GM21529 (cell line): ENCODE measurements at regions not wholly inside any gene's neighbourhood (a gene's known extent, or its start where the extent isn't known, plus 50 kb on each side); places are given as distances from the start of the nearest gene placed in this dataset.
A peak's percentile ranks its signal among the peaks of the same experiment; 100 is the strongest.
"Not testable (repeated sequence)": the region's sequence is repeated elsewhere in the genome, so short reads cannot be mapped to it uniquely, and the experiment has no call there.

ENCODE experiments used
- ATAC-seq: cut with Tn5 transposase; IDR thresholded peaks from one replicate; pipeline ENCODE4 v1.9.1; 2021; ENCODE audit not compliant: unreplicated experiment

DNA sequence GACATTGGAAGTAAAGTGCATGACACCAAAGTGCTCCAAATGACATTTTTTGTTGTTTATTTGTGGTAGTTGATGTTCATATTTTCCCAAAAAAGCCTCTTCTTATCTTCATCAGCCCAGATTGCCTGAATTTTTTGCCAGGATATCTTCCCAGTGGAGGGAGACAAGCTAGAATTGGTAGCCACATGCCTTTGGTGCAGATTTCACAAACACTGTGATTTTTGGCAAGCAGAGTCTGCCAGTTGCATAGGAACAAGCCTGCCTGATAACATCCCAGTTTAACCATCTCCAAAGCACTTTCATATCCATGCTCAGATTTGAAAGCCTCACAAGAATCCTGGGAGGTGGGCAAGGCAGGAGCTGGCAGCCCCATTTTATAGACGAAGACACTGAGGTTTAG is 102.3 kb upstream of the SYT13 start:
- ATAC-seq, result no peak

GRCh38 chr11:45387885-45388284 is 101.7 kb upstream of the SYT13 start:
- ATAC-seq, result not testable (repeated sequence)

GRCh38 chr11:45386972-45387371 is 100.8 kb upstream of the SYT13 start:
- no peak for ATAC-seq

DNA sequence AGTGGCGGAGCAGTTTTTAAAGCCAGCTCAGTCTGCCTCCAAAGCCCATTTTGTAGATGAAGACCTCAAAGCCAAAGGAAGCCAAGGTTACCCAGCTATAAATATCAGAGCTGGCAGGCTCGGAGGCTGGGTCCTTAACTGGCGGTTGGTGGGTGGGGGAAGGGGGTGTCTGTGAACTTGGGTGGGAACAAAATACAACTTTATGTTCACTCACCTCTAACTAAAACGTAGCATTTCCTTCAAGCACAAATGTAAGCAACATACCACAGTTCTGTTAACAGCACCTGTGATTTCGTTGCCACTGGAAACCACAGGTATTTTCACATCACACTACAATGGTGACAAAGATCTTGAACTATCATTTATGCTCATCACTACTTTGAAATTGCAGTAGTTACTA is 99.7 kb upstream of the SYT13 start:
- ATAC-seq, result no peak

- no peak for ATAC-seq
Observed at GRCh38 chr11:45385423-45385822, 99.3 kb upstream of the SYT13 start.

DNA sequence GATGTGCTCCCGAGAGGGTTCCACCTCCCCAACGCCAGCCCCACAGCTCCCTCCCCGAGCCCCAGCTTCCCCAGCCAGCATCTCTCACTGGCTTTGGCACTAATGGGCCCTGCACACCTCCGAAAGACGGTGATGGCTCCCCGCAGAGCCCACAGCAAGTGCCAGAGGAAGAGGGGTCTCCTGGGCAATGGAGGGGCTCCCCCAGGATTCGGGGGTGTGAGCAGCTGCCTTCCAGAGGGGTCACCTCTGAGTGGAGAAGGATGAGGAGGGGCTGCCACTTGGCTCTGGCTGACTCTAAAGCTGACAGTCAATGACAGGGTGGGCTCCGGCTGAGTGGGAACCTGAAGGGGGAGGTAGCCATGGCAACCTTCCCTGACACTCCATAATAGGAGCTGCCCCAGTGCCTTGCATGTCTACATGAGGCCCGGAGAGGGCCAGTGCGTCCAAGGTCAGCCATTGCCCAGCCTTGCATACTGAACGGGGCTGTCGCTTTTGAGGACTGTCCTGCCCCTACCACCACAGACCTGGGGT is 98.6 kb upstream of the SYT13 start:
- ATAC-seq, result no peak

DNA sequence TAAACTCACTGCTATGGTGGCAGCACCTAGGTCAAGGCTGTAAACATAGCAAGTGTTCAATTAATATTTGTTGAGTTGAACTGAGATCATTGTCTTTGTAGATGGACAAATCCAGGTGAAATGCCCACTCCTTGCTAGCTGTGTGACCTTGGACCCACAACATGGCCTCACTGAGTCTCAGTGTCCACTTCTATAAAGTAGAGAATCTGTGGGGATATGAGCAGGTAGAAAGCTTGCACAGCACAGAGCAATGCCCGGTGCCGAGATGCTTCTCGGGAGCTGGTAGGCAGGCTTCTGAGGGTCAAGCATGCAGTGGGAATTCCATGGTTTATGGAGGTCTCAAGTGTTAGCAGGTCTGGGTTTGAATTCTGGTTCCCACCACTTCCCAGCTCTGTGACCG is 97.9 kb upstream of the SYT13 start:
- no peak for ATAC-seq

DNA sequence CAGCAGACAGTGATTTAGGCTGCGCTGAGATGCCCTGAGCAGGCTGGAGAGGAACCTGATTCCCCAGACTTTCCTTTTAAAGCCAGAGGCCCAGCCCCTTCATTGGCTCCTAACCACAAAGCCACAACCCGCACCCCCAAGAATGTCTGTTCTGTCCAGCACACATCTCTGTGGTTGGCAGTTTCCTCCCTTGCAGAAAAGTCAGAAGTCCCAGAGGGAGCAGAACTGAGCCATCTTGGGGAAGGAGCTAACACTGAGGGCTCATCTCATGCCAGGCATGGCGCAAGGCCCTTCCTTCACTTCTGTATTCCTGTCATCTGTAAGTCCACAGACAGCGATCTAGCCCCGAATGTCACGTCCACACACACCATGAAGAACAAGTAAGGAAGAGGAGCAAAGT is 97.1 kb upstream of the SYT13 start:
- no peak for ATAC-seq

DNA sequence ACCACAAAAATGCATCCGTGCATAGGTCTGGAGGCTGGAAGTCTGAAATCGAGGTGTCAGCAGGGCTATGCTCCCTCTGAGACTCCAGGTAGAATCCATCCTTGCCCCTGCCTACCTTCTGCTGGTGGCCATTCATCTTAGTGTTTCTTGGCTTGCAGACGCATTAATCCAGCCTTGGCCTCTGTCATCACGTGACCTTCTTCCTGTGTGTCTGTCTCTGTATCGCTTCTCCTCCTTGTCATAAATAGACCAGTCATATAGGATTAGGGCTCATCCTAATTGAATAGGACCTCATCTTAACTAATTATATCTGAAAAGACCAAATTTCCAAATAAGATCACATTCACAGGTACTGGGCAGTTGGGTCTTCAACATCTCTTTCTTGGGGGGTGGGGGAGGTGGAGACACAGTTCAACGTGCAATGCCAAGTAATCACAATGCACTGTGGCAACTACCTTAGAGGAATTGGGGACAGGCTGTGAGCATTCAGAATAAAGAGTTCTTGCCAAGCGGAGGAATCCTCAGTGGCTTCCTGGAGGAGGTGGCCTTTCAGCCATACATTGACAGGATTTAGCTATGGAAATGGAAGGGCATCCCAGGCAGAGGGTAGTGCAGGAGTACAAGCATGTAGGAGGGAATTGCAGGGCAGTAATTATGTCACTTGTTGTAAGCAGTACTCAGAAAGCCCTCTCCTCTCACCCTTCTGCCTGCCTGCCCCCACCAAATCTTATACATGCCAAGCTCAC is 96.2 kb upstream of the SYT13 start:
- no peak for ATAC-seq

DNA sequence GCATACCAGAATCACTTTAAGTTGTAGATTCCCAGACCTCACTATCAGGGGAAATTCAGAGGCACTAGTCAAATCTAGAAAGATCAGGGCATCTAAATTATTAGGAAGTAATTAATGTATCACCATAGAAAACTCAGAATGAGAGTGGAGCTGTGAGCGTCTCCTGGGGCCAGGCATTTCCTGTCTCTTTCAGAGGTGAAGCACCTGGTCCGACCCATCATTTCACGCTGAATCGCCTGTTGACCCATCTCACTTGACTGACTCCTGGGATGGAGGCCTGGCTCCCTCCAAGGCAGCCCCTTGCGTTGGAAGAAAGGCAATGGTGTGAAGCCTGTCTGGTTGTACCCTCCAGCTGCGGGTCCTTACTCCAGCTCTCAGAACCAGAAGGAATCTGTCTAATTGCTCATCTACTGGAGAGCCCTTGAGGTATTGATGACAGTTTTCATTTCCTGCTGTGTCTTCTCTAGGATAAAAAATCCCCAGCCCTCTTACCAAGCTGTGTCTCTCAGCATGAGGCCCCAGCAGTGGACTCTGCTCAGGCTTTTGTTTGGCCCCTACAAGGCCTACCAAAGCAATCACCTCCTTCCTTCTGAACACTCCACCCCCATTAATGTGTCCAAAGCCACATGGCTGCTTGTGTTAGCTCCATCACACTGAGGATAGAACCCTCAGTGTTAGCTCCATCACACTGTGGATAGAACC is 93.2 kb upstream of the SYT13 start:
- ATAC-seq, result no peak

- no peak for ATAC-seq
Observed at GRCh38 chr11:45378516-45378915, 92.4 kb upstream of the SYT13 start.

- no peak for ATAC-seq
Observed at GRCh38 chr11:45374653-45375059, 88.5 kb upstream of the SYT13 start.

DNA sequence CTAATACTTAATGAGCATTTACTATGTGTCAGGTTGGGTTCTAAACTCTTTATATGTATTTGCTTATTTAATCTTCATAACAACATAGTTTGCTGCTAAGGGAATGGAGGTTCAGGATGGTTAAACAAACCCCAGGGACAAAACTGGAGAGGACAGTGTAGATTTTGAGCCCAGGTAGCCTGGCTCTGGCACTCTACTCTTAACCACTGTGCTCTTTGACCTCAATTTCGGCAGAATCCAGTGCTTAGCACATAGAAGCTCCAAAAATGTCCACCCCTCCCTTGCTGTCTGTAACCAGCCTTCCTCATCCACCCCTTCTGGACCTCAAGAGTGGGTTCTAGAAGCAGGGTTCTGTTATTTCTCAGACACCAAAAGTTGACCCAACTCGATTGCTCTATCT is 88.0 kb upstream of the SYT13 start:
- no peak for ATAC-seq

DNA sequence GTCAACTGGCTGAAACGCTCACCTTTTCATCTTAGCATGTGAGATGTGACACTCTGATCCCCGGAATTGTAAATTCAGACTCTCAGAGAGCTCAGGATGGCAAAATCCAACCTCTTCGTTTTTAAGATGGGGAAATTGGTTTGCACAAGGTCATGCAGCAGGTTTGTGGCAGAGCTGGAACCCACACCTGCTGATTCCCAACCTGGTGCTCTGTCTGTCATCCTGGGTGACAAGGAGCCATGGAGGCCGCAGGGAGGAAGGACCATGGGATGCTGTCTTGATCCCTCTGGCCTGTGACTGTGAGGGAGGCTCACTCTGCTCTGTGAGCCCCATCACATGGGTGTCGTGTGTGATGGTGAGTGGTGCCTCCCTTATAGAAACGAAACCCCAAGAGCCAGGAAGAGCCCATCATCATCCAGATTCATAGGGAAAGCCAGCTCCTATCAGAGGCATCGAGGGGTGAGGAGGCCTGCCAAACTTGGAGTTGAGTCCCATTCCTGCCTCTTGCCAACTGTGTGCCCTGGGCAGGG is 87.4 kb upstream of the SYT13 start:
- ATAC-seq, result no peak

GRCh38 chr11:45372414-45372813 is 86.3 kb upstream of the SYT13 start:
- not testable (repeated sequence) for ATAC-seq

GRCh38 chr11:45371251-45372115 is 85.3 kb upstream of the SYT13 start:
- peak; percentile 68 for ATAC-seq

- no peak for ATAC-seq
Observed at GRCh38 chr11:45369313-45369712, 83.2 kb upstream of the SYT13 start.

DNA sequence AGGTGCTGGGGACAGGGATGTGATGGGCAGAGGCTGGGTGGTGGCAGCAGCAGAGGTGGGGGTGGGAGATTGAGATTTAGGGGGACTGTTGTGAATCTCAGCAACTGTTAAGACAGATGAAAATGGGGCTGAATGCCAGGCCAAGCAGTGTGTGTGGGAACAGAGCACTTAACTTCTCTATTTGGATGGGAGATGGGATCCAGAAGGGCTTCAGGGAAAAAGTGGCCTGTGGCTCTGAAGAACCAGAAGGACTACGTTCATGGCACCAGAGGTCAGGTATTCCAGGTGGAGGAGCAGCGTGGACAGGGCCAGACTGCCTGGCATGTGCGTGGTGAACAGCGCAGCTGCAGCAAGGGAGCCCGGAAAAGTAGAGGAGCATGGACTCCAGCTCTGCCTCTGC is 82.6 kb upstream of the SYT13 start:
- ATAC-seq, result no peak

DNA sequence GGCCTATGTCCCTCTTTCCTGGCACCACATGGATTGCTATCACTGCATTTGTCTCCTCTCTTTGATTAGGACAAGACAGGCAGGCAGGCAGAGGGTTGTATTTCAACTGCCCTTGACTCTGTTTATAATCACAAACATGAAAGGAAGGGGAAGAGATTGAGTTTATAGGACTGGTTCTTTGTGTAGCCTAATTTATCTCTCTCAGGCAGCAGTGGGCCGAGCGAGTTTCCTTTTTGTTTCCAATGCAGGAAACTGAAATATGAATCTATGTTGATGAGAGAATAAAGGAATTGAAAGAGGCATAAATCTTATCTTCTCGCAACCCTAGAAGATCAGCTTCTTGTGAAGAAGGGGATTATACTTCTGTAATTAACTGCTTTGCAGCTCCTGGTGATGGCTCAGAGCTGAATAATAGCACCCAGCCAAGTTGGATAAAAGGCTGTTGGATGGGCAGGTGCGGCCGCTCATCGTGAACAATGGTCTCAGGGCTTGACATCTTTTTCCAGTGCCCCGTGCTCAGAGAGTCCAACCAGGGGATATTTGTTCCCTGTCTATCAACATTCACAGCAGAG is 80.6 kb upstream of the SYT13 start:
- no peak for ATAC-seq

GRCh38 chr11:45365961-45366618 is 79.9 kb upstream of the SYT13 start:
- ATAC-seq, result no peak
